ENCODE measurements at regions not wholly inside any gene's neighbourhood (a gene's known extent, or its start where the extent isn't known, plus 50 kb on each side); places are given as distances from the start of the nearest gene placed in this dataset.
"Not testable (repeated sequence)": the region's sequence is repeated elsewhere in the genome, so short reads cannot be mapped to it uniquely, and the experiment has no call there.

- no peak for TF ChIP-seq CTCF (conservative IDR thresholded peaks at IDR 0.05)
- no peak overlapping the region for H3K27ac ChIP-seq
Observed at GRCh38 chr5:84715686-84716085, 331.0 kb upstream of the EDIL3 start.

GRCh38 chr5:84715091-84715490 lies 330.4 kb upstream of the EDIL3 start:
- H3K27ac ChIP-seq, result no peak overlapping the region
- TF ChIP-seq CTCF (conservative IDR thresholded peaks at IDR 0.05), result no peak

GRCh38 chr5:84709075-84709474 lies 324.4 kb upstream of the EDIL3 start:
- H3K27ac ChIP-seq, result no peak overlapping the region
- TF ChIP-seq CTCF (conservative IDR thresholded peaks at IDR 0.05), result no peak

GRCh38 chr5:84706678-84707641 lies 322.3 kb upstream of the EDIL3 start:
- no peak for TF ChIP-seq CTCF (conservative IDR thresholded peaks at IDR 0.05)
- no peak overlapping the region for H3K27ac ChIP-seq

GRCh38 chr5:84700545-84700944 lies 315.9 kb upstream of the EDIL3 start:
- not testable (repeated sequence) for H3K27ac ChIP-seq

- TF ChIP-seq CTCF (conservative IDR thresholded peaks at IDR 0.05), result no peak
- no peak overlapping the region for H3K27ac ChIP-seq
Observed at GRCh38 chr5:84696651-84697050, 312.0 kb upstream of the EDIL3 start.

GRCh38 chr5:84695330-84695729 lies 310.6 kb upstream of the EDIL3 start:
- H3K27ac ChIP-seq, result no peak overlapping the region
- no peak for TF ChIP-seq CTCF (conservative IDR thresholded peaks at IDR 0.05)

GRCh38 chr5:84693256-84693655 lies 308.6 kb upstream of the EDIL3 start:
- H3K27ac ChIP-seq, result no peak overlapping the region
- TF ChIP-seq CTCF (conservative IDR thresholded peaks at IDR 0.05), result no peak
